NCI-H2107 treated with DMSO at 0.1 percent for 48 hours (cell line): ENCODE measurements at regions not wholly inside any gene's neighbourhood (a gene's known extent, or its start where the extent isn't known, plus 50 kb on each side); places are given as distances from the start of the nearest gene placed in this dataset.
"Not testable (repeated sequence)": the region's sequence is repeated elsewhere in the genome, so short reads cannot be mapped to it uniquely, and the experiment has no call there.

Source experiments
- DNase-seq: peaks from one replicate; lab custom pipeline; 2025; ENCODE audit not compliant: unreplicated experiment; lab: John Stamatoyannopoulos, UW

- DNase-seq: no peak
Observed at GRCh38 chrX:46016296-46016695, 528.9 kb downstream of the ZNF674 start.

GRCh38 chrX:46015653-46016052 lies 529.6 kb downstream of the ZNF674 start:
- no peak for DNase-seq

- DNase-seq: no peak
Observed at GRCh38 chrX:45992402-45993123, 552.7 kb downstream of the ZNF674 start.

DNA sequence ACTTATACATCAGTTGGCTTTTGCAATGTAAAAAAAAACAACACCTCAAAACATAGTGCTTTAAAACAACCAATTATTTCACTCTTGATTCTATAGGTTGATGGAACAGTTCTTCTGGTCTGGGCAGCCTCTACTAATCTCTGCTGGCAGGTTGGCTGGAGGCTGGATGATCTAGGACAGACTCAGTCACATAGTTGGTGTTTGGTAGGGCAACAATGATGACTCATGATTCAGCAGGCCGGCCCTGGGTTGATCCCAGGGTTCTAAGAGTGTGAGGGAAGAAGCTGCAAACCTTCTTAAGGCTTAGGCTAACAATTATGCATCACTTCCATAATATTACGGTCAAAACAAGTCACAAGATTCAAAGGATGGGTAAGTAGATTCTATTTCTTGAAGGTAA lies 558.2 kb downstream of the ZNF674 start:
- DNase-seq: no peak

DNA sequence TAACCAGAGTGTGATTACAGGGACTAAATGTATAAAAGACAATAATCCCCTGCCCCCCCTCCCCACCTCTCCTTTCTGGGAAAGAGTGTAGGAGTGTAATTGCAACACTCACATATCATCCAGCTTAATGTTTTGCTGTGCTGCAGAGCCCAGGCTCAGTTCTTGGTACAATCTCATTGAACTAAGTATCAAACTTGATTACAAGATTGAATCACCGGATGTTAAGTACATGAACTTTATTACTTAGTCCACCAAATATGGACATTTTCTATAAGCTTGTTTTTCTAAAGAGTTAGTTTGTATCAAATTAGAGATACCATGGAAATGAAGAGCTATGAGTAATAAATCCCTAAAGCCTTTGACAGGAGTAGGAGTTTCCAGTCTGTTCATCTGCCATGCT lies 559.1 kb downstream of the ZNF674 start:
- no peak for DNase-seq

- DNase-seq: not testable (repeated sequence)
Observed at GRCh38 chrX:45982958-45983727, 562.1 kb downstream of the ZNF674 start.

GRCh38 chrX:45980726-45981125 lies 564.5 kb downstream of the ZNF674 start:
- no peak for DNase-seq

- DNase-seq: no peak
Observed at GRCh38 chrX:45975633-45976032, 569.6 kb downstream of the ZNF674 start.

GRCh38 chrX:45972636-45973035 lies 572.6 kb downstream of the ZNF674 start:
- DNase-seq: no peak

DNA sequence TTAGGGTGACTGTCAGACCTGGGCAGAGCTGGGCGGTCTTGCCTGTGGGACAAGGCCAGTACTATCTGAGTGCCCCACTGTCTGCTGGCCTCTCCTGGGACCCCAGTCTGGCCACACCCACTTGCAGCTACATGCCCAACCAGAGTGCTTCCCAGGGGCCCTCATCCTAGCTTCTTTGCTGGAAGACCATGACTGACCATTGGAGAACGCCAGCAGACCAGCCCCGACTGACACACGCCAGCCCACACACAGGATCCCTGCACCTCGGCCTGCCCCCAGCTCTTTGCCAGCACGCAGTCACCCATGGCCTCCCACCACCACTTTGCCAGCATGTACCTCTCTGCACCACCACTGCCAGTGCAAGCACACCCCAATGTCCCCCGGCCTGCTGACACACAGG lies 585.7 kb downstream of the ZNF674 start:
- DNase-seq: no peak

GRCh38 chrX:45956191-45956870 lies 588.9 kb downstream of the ZNF674 start:
- no peak for DNase-seq

DNA sequence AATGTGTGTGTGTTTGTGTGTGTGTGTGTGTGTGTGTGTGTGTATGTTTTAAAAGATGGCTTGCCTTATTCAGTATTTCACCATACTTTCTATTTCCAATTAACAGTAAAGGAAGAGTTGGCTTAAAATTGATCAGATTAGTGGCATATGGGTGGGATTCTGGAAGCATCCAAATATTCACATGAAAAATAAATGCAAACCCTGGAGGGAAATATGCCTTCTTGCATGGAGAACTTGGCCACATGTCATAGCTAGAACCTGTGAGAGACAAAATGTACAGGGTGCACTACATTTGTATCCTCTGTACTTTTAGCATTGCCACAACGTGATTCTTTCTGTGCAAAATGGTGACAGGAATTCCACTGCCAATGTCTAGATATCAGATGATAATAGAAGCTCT lies 589.6 kb downstream of the ZNF674 start:
- no peak for DNase-seq

DNA sequence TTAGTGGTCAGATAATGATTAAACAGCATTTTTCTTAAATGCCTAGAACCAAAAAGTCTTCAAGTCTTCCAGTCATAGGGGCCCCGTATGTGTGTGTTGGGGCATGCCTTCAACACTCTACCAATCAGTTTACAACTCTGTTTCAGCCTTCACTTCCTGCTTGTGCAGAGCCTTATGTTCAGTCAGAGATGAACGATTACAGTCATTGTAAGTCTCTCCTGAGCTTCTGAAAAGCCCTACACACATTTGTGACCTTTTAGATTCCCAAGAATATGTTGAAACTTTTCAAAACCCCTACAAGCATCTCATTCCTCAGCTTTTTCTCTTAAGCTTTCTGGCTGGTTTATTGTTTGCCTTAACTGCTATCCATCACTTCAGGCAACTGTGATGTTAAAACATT lies 591.2 kb downstream of the ZNF674 start:
- no peak for DNase-seq

GRCh38 chrX:45952030-45952429 lies 593.2 kb downstream of the ZNF674 start:
- DNase-seq: no peak

DNA sequence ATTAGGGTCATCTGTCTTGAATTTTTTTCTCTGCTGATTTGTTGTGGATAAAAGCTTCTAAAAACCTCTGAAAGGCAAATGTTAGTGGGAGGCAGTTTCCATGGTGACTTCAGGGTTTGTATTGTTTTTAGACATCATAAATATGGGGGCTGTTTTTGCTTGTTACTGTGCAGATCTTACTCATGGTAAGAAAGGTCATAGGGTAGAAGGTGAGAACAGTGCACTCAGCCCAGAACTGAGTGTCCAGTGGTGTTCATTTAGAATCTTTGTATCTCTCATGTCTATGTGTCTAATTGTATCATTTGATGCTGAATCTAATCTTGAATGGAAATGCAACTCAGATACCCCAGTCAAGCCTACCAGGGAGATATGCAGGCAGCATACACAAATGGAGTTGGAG lies 609.8 kb downstream of the ZNF674 start:
- DNase-seq: no peak

DNA sequence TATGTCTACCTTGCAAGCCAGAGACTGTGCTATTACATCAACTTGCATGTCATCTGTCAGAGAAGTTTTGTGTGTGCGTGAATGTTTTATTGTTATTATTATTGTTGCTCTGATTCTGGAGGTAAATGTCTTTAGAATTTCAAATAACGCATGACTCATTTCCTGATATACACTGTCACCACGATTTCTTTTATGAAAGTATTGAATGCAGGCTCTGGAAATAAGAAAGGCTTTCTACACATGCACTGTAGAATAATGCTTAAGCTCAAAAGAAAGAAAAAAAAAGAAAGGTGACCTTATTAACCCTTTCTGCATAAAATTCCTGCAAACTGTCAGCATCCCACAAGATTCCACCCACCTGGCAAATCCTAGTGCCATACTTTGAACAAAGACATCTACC lies 632.9 kb downstream of the ZNF674 start:
- DNase-seq: no peak

DNA sequence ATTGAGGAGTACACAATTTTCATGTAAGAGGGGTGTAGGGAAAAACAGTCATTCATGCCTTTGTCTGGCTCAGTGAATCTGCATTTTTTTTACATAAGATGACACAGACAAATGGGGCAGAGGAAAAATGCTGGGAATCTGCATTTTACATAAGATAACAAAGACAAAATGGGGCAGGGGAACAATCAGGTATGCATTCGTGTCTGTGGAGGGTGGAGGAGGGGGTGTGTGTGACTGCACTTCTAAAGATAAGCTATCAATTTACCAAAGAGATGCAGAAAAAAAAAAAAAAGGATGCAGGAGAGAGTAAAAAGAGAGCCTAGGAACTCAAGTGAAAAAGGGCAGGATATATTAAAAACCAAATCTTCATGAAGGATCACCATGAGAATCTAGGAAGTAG lies 637.4 kb downstream of the ZNF674 start:
- DNase-seq: no peak

- no peak for DNase-seq
Observed at GRCh38 chrX:45903781-45904201, 641.4 kb downstream of the ZNF674 start.

DNA sequence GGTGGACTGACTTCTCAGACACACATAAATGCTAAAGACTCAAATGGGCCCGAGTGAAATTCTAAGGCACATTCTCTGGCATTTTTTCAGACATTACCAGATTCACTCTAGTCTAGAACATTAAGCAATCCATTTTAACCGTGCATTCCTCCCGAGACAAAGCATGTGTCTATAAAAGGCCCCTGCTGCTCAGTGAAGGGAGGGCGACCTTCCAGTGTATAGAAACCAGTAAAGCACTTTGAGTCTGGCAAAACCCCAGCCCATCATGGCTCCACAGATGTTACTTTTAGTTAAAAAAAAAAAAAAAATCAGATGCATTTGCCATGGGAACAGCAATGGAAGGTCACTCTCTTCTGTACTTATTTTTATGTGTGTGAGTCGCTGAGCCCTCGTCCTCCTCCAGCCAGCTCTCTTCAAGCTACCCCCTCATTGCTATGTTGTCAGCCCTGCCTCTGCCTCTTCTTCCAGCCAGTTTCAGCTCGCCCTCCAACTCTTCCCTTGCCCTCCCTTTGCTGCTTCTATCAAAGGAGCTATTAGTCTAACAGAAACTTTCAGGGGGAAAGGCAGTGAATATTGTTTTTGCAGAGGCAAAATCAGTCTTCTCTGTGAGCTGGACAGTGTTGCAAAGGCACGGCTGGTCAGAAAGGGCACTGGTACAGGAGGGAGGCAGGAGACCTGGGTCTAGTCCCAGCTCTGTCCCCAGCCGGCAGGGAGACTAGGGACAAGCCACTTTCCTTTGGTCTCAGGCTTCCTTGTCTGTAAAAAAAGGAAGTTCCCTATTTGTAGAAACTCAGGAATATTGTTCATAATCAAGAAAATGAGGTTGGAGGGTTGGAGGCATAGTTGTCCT lies 644.2 kb downstream of the ZNF674 start:
- no peak for DNase-seq

- DNase-seq: no peak
Observed at GRCh38 chrX:45894864-45895645, 650.2 kb downstream of the ZNF674 start.
